GM23338 (cell line): ENCODE measurements at regions not wholly inside any gene's neighbourhood (a gene's known extent, or its start where the extent isn't known, plus 50 kb on each side); places are given as distances from the start of the nearest gene placed in this dataset.

ENCODE experiments used
- EZH2 ChIP-seq: fragments of 200-600 bp; sonication (generic); IDR thresholded peaks from one replicate; pipeline ENCODE4 v1.8.0; 2017; ENCODE audit warnings: antibody characterized with exemption, mild to moderate bottlenecking, low read depth; ENCODE audit not compliant: unreplicated experiment
- EZH2phosphoT487 ChIP-seq: fragments of 200-600 bp; sonication (generic); IDR thresholded peaks from one replicate; pipeline ENCODE4 v1.8.1; 2018; ENCODE audit warnings: antibody characterized with exemption; ENCODE audit not compliant: unreplicated experiment
- POLR2AphosphoS5 ChIP-seq: IDR thresholded peaks from 2 replicates; pipeline ENCODE4 v1.6.1; 2016; ENCODE audit warnings: antibody characterized with exemption, low read depth
- TF ChIP-seq, protein P1 (sequence below), 2 experiments: fragments of 200-600 bp in 1 of 2; sonication (generic) in 1 of 2; conservative IDR thresholded peaks; 2 replicates each; pipeline versions ENCODE4 v1.5.1 to v1.6.1; 2016 to 2017; ENCODE audit warnings: antibody characterized with exemption in 2 of 2, low read depth in 2 of 2, mild to moderate bottlenecking in 2 of 2, moderate library complexity in 1 of 2

DNA sequence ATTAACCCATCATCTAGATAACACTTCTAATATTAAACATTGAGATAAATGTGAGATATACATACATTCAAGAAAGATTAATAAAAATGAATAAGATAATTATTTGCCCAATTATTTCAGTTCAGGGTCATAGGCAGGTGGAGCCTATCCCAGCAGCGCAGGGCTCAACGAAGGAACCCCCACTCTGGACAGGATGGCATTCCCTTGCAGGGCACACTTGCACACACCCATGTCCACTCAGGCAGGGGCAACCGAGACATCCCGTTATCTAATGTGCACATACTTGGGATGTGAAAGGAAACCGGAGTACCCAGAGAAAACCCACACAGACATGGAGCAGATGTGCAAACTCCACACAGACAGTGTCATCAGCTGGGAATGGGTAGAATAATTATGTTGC is 175.4 kb upstream of the CMC1 start:
- no peak for TF ChIP-seq EZH2
- TF ChIP-seq, protein P1, sequence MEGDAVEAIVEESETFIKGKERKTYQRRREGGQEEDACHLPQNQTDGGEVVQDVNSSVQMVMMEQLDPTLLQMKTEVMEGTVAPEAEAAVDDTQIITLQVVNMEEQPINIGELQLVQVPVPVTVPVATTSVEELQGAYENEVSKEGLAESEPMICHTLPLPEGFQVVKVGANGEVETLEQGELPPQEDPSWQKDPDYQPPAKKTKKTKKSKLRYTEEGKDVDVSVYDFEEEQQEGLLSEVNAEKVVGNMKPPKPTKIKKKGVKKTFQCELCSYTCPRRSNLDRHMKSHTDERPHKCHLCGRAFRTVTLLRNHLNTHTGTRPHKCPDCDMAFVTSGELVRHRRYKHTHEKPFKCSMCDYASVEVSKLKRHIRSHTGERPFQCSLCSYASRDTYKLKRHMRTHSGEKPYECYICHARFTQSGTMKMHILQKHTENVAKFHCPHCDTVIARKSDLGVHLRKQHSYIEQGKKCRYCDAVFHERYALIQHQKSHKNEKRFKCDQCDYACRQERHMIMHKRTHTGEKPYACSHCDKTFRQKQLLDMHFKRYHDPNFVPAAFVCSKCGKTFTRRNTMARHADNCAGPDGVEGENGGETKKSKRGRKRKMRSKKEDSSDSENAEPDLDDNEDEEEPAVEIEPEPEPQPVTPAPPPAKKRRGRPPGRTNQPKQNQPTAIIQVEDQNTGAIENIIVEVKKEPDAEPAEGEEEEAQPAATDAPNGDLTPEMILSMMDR (conservative IDR thresholded peaks at IDR 0.05; ENCODE audit: low read depth in 2 of 2) = no peak
- TF ChIP-seq POLR2AphosphoS5 = no peak
- no peak for TF ChIP-seq EZH2phosphoT487
